Thoracic aorta (tissue), 2 donors: ENCODE measurements at regions not wholly inside any gene's neighbourhood (a gene's known extent, or its start where the extent isn't known, plus 50 kb on each side); places are given as distances from the start of the nearest gene placed in this dataset.

Source experiments
- ATAC-seq: fragments of 150-250 bp; one replicate; pipeline ENCODE4 v1.8.0; 2017; ENCODE audit warnings: low read depth; ENCODE audit not compliant: insufficient number of reproducible peaks, low FRiP score
- DNase-seq: peaks from one replicate; pipeline ENCODE4 v3.0.0-alpha.2; 2020; ENCODE audit warnings: low spot score
- H3K27ac ChIP-seq, 2 donors: fragments of 200-600 bp; sonication (generic); 1 replicate in 1 of 2; 2 replicates in 1 of 2; pipeline ENCODE4 v1.5.1; 2016; ENCODE audit warnings: mild to moderate bottlenecking in 2 of 2, moderate library complexity in 2 of 2
- H3K27me3 ChIP-seq: fragments of 200-600 bp; sonication (generic); replicated peaks from 2 replicates; pipeline ENCODE4 v1.6.0; 2016; ENCODE audit warnings: mild to moderate bottlenecking; ENCODE audit not compliant: insufficient read depth
- H3K36me3 ChIP-seq: fragments of 200-600 bp; sonication (generic); one replicate; pipeline ENCODE4 v1.5.1; 2016
- H3K4me1 ChIP-seq, 2 donors: fragments of 200-600 bp; sonication (generic); 1 replicate in 1 of 2; 2 replicates in 1 of 2; pipeline versions ENCODE4 v1.5.1 to v1.6.0; 2016; ENCODE audit warnings: low read depth in 2 of 2, mild to moderate bottlenecking in 1 of 2; ENCODE audit not compliant: control insufficient read depth in 1 of 2
- H3K4me3 ChIP-seq: fragments of 200-600 bp; sonication (generic); 2 replicates; pipeline ENCODE4 v1.5.1; 2016; ENCODE audit warnings: mild to moderate bottlenecking
- H3K9me3 ChIP-seq: fragments of 200-600 bp; sonication (generic); 2 replicates; pipeline ENCODE4 v1.5.1; 2016
- TF ChIP-seq, protein P1 (sequence below): fragments of 200-600 bp; sonication (generic); IDR thresholded peaks from one replicate; pipeline ENCODE4 v1.5.1; 2019; ENCODE audit warnings: antibody characterized with exemption

DNA sequence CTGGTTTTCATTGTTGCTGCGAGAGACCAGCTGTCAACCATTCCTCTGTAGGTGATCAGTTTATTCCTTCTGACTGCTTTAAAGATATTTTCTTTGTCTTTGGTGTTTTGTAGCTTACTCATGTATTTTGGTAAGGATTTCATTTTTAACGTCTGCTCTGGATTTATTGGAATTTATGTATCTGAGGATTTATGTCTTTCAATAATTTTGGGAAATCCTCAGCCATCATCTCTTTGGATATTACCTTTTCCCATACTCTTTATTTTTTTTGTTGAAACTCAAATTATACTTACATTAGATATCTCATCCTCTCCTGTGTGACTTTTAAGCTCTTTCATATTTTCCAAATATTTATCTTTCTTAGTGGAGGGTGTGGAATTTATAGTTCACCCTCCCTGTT, 62.7 kb upstream of the COL8A1 start:
- H3K27ac ChIP-seq: no peak overlapping the region
- H3K27me3 ChIP-seq: no peaks in the 10 kb centered on the region
- H3K4me3 ChIP-seq: no peak overlapping the region
- ATAC-seq (no peak), DNase-seq (no peak)
- H3K36me3 ChIP-seq: no peaks in the 10 kb centered on the region
- TF ChIP-seq, protein P1, sequence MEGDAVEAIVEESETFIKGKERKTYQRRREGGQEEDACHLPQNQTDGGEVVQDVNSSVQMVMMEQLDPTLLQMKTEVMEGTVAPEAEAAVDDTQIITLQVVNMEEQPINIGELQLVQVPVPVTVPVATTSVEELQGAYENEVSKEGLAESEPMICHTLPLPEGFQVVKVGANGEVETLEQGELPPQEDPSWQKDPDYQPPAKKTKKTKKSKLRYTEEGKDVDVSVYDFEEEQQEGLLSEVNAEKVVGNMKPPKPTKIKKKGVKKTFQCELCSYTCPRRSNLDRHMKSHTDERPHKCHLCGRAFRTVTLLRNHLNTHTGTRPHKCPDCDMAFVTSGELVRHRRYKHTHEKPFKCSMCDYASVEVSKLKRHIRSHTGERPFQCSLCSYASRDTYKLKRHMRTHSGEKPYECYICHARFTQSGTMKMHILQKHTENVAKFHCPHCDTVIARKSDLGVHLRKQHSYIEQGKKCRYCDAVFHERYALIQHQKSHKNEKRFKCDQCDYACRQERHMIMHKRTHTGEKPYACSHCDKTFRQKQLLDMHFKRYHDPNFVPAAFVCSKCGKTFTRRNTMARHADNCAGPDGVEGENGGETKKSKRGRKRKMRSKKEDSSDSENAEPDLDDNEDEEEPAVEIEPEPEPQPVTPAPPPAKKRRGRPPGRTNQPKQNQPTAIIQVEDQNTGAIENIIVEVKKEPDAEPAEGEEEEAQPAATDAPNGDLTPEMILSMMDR: no peak
- no peaks in the 10 kb centered on the region for H3K9me3 ChIP-seq
- H3K4me1 ChIP-seq: no peaks in the 10 kb centered on the region

DNA sequence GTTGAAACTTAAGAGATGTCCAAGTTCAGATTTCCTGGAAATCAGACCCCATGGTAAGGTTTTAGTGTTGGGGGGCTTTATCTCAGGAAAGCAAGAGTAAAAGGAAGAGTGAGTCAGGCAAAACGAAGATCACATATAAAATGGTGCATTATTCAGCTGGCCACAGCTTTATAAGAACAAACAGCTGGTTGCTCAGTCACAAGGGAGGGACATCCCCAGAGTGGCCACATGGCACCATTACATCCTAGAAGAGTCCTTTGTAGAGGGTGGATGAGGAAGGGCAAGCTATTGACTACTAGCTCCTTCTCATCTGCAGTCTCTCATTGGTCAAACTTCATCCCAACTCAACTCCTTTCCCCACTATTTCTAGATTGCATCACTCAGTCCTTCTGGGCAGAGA, 68.3 kb upstream of the COL8A1 start:
- Histone ChIP-seq H3K4me1 (no peaks in the 10 kb centered on the region), H3K9me3 (no peaks in the 10 kb centered on the region)

DNA sequence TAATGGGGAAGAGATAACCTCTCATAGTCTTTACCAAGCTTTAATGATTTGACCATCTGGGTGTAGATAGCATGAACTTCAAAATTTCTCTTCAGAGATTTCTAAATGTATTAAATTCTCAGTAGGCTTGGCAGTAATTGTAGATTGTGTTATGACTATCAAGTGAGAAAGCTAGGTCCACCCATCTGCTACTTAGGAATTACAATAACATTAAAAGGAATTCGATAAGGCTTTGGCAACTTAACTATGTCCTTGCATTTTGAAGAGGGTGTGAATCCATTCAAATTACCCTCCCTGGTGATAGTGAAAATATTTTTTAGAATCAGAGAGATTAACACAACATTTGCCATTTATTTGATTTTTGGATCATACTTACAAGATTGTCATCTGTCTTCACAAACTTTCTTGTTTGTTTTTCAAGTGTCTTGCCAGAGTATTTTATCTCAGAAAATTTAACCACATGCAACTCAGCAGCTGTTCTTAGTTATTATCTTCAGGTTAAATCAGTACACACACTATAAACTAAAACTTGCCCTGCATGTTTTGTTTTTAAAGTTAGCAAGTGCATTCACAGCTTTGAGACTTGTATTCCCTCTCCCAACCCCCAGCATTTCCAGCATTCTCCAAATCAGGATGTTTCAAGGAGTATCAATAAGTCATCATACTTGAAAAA, 69.6 kb upstream of the COL8A1 start:
- TF ChIP-seq, protein P1: no peak
- no peak for DNase-seq
- Histone ChIP-seq H3K36me3 (no peaks in the 10 kb centered on the region), H3K4me1 (no peaks in the 10 kb centered on the region), H3K27me3 (no peaks in the 10 kb centered on the region), H3K4me3 (no peak overlapping the region), H3K27ac (no peak overlapping the region), H3K9me3 (no peaks in the 10 kb centered on the region)
- ATAC-seq: no peak

More for the DNA sequence above, 68.3 kb upstream of the COL8A1 start:
- Histone ChIP-seq H3K27ac (no peak overlapping the region), H3K27me3 (no peaks in the 10 kb centered on the region), H3K36me3 (no peaks in the 10 kb centered on the region), H3K4me3 (no peak overlapping the region)
- ATAC-seq: no peak
- DNase-seq: no peak
- TF ChIP-seq, protein P1: no peak

DNA sequence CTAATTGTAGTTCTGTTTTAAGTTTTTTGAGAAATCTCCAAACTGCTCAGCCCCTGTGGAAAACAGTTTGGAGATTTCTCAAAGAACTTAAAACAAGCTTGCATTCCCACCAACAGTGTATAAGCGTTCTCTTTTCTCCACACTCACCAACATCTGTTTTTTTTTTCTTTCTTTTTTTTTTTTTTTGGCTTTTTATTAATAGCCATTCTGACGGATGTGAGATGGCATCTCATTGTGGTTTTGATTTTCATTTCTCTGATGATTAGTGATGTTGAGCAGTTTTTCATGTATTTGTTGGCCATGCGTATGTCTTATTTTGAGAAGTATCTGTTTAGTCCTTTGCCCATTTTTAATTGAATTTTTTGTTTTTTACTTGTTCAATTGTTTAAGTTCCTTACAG, 73.1 kb upstream of the COL8A1 start:
- TF ChIP-seq, protein P1: no peak
- no peaks in the 10 kb centered on the region for H3K9me3 ChIP-seq
- no peaks in the 10 kb centered on the region for H3K4me1 ChIP-seq
- no peaks in the 10 kb centered on the region for H3K27me3 ChIP-seq
- DNase-seq (no peak), ATAC-seq (no peak)
- no peak overlapping the region for H3K27ac ChIP-seq
- no peak overlapping the region for H3K4me3 ChIP-seq
- no peaks in the 10 kb centered on the region for H3K36me3 ChIP-seq

DNA sequence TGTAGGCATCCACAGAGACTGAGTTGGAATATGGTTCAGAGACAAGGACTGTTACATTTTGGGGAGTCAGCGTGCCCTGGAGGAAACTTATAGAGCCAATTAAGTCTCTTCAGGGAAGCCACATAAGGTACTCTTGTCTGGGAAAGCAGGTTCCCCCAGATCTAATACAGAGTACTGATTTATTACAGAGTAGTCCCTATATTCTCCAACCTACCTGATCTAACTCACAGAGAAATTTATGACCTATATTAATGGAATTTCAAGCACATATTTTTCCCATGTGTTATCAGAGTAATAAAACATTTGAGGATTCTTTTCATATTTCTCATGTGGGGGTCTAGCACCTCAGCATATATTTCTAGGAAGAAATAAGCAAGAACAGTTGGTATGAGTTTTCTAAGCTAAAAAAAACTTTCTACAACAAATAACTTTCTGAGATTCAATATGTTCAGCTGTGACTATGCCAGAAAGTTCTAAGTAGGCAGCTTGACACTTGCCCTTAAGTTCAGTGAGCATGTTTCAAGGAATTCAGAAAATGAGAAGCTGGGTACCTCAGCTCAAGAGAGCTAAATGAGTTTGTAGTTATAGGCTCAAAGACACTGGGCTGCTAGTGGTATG, 75.3 kb upstream of the COL8A1 start:
- Histone ChIP-seq H3K9me3 (no peaks in the 10 kb centered on the region), H3K4me3 (no peak overlapping the region), H3K36me3 (no peaks in the 10 kb centered on the region), H3K4me1 (no peaks in the 10 kb centered on the region), H3K27ac (no peak overlapping the region), H3K27me3 (no peaks in the 10 kb centered on the region)
- TF ChIP-seq, protein P1: no peak
- ATAC-seq: no peak
- no peak for DNase-seq
